ENCODE measurements at regions not wholly inside any gene's neighbourhood (a gene's known extent, or its start where the extent isn't known, plus 50 kb on each side); places are given as distances from the start of the nearest gene placed in this dataset.

DNA sequence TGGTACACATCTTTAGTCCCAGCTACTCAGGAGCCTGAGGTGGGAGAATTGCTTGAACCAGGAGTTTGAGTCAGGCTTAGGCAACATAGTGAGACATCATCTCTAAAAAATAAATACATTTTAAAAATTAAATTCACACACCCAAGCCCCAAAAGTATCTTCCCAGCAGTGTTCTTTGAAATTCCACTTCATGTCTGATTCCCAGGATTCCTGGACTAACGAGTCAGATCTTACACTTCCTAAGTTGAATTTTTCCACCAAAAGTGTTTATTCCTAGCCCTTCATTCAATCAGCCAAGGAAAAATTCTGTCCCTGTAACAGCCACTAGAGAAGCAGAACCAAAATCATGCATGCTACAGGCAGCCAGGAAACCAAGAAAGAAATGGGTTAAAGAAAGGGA lies 970.9 kb downstream of the EFNA5 start:
- no peaks in the 10 kb centered on the region for H3K27me3 ChIP-seq (ENCODE audit: control insufficient read depth in 3 of 3, insufficient read depth in 3 of 3, low read length in 2 of 3)
- ATAC-seq (ENCODE audit: insufficient read depth, low FRiP score) (no peak), DNase-seq (no peak)
- WGBS, 2 donors: 73 to 81% methylated on average over 1 of the region's 1 CpG
- no peak overlapping the region for H3K9ac ChIP-seq (ENCODE audit: insufficient read depth in 1 of 2, low read length in 2 of 2)
- no peaks in the 10 kb centered on the region for H3K36me3 ChIP-seq (ENCODE audit: control insufficient read depth in 4 of 4, insufficient read depth in 4 of 4, low read length in 4 of 4)
- no peaks in the 10 kb centered on the region for H3K9me3 ChIP-seq (ENCODE audit: control insufficient read depth in 4 of 4, insufficient read depth in 3 of 4, low read length in 3 of 4)
- H3K27ac ChIP-seq (ENCODE audit: low read depth in 1 of 2, low read length in 1 of 2): no peak overlapping the region
- TF ChIP-seq CTCF (IDR thresholded peaks at IDR 0.05; ENCODE audit: control extremely low read depth, extremely low read depth): no peak
- no peaks in the 10 kb centered on the region for H3K4me1 ChIP-seq (ENCODE audit: control insufficient read depth in 5 of 5, insufficient read depth in 5 of 5, low read length in 5 of 5)
- H3K4me3 ChIP-seq: no peak overlapping the region

DNA sequence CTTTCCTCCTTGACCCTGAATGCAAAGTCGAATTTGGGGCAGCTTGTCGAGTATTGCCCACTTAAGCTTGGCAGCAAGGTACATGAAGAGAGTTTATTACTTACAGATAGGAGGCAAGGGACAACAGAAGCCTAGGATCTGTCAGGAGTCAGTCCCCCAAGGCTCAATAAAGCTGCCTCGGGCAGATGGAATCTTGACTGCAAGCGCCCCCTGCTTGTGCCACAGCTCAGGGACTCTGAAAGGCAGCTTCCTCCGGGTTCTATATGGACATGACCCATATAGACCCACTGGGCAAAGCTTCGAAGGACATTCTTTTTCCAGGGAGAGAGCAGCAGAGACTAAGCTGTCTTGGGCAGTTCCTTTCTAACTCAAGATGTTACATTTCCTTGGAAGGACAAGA lies 971.5 kb downstream of the EFNA5 start:
- 82 to 84% methylated on average over 6 of the region's 6 CpGs for WGBS, 2 donors
- Histone ChIP-seq H3K9ac (ENCODE audit: insufficient read depth in 1 of 2, low read length in 2 of 2) (no peak overlapping the region), H3K9me3 (ENCODE audit: control insufficient read depth in 4 of 4, insufficient read depth in 3 of 4, low read length in 3 of 4) (no peaks in the 10 kb centered on the region), H3K4me3 (no peak overlapping the region), H3K27me3 (ENCODE audit: control insufficient read depth in 3 of 3, insufficient read depth in 3 of 3, low read length in 2 of 3) (no peaks in the 10 kb centered on the region), H3K4me1 (ENCODE audit: control insufficient read depth in 5 of 5, insufficient read depth in 5 of 5, low read length in 5 of 5) (no peaks in the 10 kb centered on the region), H3K36me3 (ENCODE audit: control insufficient read depth in 4 of 4, insufficient read depth in 4 of 4, low read length in 4 of 4) (no peaks in the 10 kb centered on the region), H3K27ac (ENCODE audit: low read depth in 1 of 2, low read length in 1 of 2) (no peak overlapping the region)
- DNase-seq (no peak), ATAC-seq (ENCODE audit: insufficient read depth, low FRiP score) (no peak)
- no peak for TF ChIP-seq CTCF (IDR thresholded peaks at IDR 0.05; ENCODE audit: control extremely low read depth, extremely low read depth)

- Histone ChIP-seq H3K36me3 (ENCODE audit: control insufficient read depth in 4 of 4, insufficient read depth in 4 of 4, low read length in 4 of 4) (no peaks in the 10 kb centered on the region), H3K27ac (ENCODE audit: low read depth in 1 of 2, low read length in 1 of 2) (no peak overlapping the region), H3K27me3 (ENCODE audit: control insufficient read depth in 3 of 3, insufficient read depth in 3 of 3, low read length in 2 of 3) (no peaks in the 10 kb centered on the region), H3K9me3 (ENCODE audit: control insufficient read depth in 4 of 4, insufficient read depth in 3 of 4, low read length in 3 of 4) (no peaks in the 10 kb centered on the region), H3K4me3 (no peak overlapping the region), H3K9ac (ENCODE audit: insufficient read depth in 1 of 2, low read length in 2 of 2) (no peak overlapping the region), H3K4me1 (ENCODE audit: control insufficient read depth in 5 of 5, insufficient read depth in 5 of 5, low read length in 5 of 5) (no peaks in the 10 kb centered on the region)
- TF ChIP-seq CTCF (IDR thresholded peaks at IDR 0.05; ENCODE audit: control extremely low read depth, extremely low read depth): no peak
- DNase-seq (no peak), ATAC-seq (ENCODE audit: insufficient read depth, low FRiP score) (no peak)
- 94 to 95% methylated on average over 5 of the region's 5 CpGs for WGBS, 2 donors
Measured at GRCh38 chr5:106698169-106698568, 972.6 kb downstream of the EFNA5 start.

DNA sequence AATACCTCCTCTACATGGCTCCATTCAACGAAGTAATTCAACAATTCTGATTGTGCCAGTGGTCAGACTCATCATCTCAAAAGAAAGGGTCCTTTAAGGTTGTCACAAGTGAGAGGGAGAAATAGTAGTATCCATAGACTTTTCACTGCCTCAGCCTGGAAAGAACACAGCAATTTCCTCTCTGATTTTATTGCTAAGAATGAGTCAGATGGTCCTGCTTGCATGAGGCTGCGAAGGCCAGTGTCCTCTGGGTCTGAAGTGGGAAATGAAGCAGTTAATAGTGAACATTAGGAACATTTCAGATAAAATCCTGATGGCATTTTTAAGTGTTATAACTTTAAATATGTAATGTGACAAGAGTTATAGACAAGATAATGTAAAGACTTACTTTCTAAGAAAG lies 979.0 kb downstream of the EFNA5 start:
- no peak overlapping the region for H3K27ac ChIP-seq (ENCODE audit: low read depth in 1 of 2, low read length in 1 of 2)
- TF ChIP-seq CTCF (IDR thresholded peaks at IDR 0.05; ENCODE audit: control extremely low read depth, extremely low read depth): no peak
- no peak for ATAC-seq (ENCODE audit: insufficient read depth, low FRiP score)
- no peaks in the 10 kb centered on the region for H3K36me3 ChIP-seq (ENCODE audit: control insufficient read depth in 4 of 4, insufficient read depth in 4 of 4, low read length in 4 of 4)
- no peaks in the 10 kb centered on the region for H3K27me3 ChIP-seq (ENCODE audit: control insufficient read depth in 3 of 3, insufficient read depth in 3 of 3, low read length in 2 of 3)
- DNase-seq: no peak
- no peak overlapping the region for H3K9ac ChIP-seq (ENCODE audit: insufficient read depth in 1 of 2, low read length in 2 of 2)
- H3K9me3 ChIP-seq (ENCODE audit: control insufficient read depth in 4 of 4, insufficient read depth in 3 of 4, low read length in 3 of 4): no peaks in the 10 kb centered on the region
- 79 to 81% methylated on average over 2 of the region's 2 CpGs for WGBS, 2 donors
- no peak overlapping the region for H3K4me3 ChIP-seq
- no peaks in the 10 kb centered on the region for H3K4me1 ChIP-seq (ENCODE audit: control insufficient read depth in 5 of 5, insufficient read depth in 5 of 5, low read length in 5 of 5)
